HepG2 (cell line): ENCODE measurements at regions not wholly inside any gene's neighbourhood (a gene's known extent, or its start where the extent isn't known, plus 50 kb on each side); places are given as distances from the start of the nearest gene placed in this dataset.

Experiments used
- ATAC-seq: fragments of 200-7000 bp; cut with Tn5 transposase; 3 replicates; pipeline ENCODE4 v1.9.1; 2020; ENCODE audit warnings: mild to moderate bottlenecking, moderate library complexity
- BruUV-seq: library from RNA; stranded (reverse); fragments of 400-500 nt; replicated peaks from 2 replicates; lab custom pipeline; 2021; lab: Mats Ljungman, UMichigan
- CTCF ChIA-PET: fragments of 300-600 bp; formaldehyde crosslinking; extraction: SDS; loops from one replicate; lab custom pipeline; 2021; ENCODE audit warnings: low total read pairs, inconsistent platforms, low intra/inter-chr PET ratio; lab: Yijun Ruan, JAX
- POLR2A ChIA-PET: fragments of 350-600 bp; sonication (Branson Sonifier 250); formaldehyde crosslinking; loops from one replicate; lab custom pipeline; 2020; ENCODE audit warnings: antibody characterized with exemption, inconsistent platforms; lab: Yijun Ruan, JAX
- DNase-seq: peaks from one replicate; pipeline ENCODE4 v3.0.0-alpha.2; 2015; ENCODE audit warnings: low spot score
- FAIRE-seq: peaks from 3 replicates; lab custom pipeline; 2011; peaks lifted over from hg19 to GRCh38; lab: Jason Lieb, UNC
- H2AFZ ChIP-seq: one replicate; pipeline ENCODE4 v1.6.1; 2011; ENCODE audit warnings: low read length, inconsistent platforms
- H3K27ac ChIP-seq: fragments of 300-600 bp; 3 replicates; pipeline ENCODE4 v1.8.0; 2011; ENCODE audit warnings: mixed run types, mild to moderate bottlenecking, mixed read lengths, low read length, inconsistent platforms; ENCODE audit not compliant: insufficient read depth; ENCODE audit errors: extremely low read length
- H3K27me3 ChIP-seq, 2 experiments: fragments of 200-600 bp in 1 of 2; 2 replicates in 1 of 2; 3 replicates in 1 of 2; pipeline versions ENCODE4 v1.6.0 to v1.8.0; 2011; ENCODE audit warnings: low read length in 2 of 2, mild to moderate bottlenecking in 2 of 2, moderate library complexity in 2 of 2, inconsistent platforms in 1 of 2; ENCODE audit not compliant: insufficient read depth in 2 of 2, control insufficient read depth in 1 of 2
- H3K36me3 ChIP-seq, 2 experiments: fragments of 200-600 bp in 1 of 2; replicated peaks in 1 of 2; 2 replicates in 1 of 2; 3 replicates in 1 of 2; pipeline versions ENCODE4 v1.5.1 to v1.8.0; 2011; ENCODE audit warnings: low read length in 2 of 2, inconsistent platforms in 1 of 2; ENCODE audit not compliant: insufficient read depth in 2 of 2, control insufficient read depth in 1 of 2
- H3K4me1 ChIP-seq: 2 replicates; pipeline ENCODE4 v1.5.1; 2012; ENCODE audit warnings: low read length, inconsistent platforms; ENCODE audit not compliant: insufficient read depth
- H3K4me2 ChIP-seq: 2 replicates; pipeline ENCODE4 v1.6.0; 2011; ENCODE audit warnings: low read depth, low read length, inconsistent platforms
- H3K4me3 ChIP-seq, 3 experiments: fragments of 200-600 bp in 1 of 3; sonication (generic), shearing (Covaris generic) in 1 of 3; replicated peaks in 1 of 3; 2 replicates each; pipeline ENCODE4 v1.5.1; 2011 to 2016; ENCODE audit warnings: low read length in 3 of 3, inconsistent platforms in 2 of 3, low read depth in 2 of 3, mild to moderate bottlenecking in 2 of 3, control low read depth in 1 of 3, mixed read lengths in 1 of 3; ENCODE audit not compliant: insufficient read depth in 1 of 3
- H3K79me2 ChIP-seq: one replicate; pipeline ENCODE4 v1.6.1; 2011; ENCODE audit warnings: low read length, inconsistent platforms; ENCODE audit not compliant: insufficient read depth
- H3K9ac ChIP-seq: 2 replicates; pipeline ENCODE4 v1.6.0; 2011; ENCODE audit warnings: mild to moderate bottlenecking, low read depth, low read length, inconsistent platforms; ENCODE audit not compliant: insufficient read depth
- H3K9me3 ChIP-seq: 2 replicates; pipeline ENCODE4 v1.5.1; 2012; ENCODE audit warnings: mild to moderate bottlenecking, low read length
- H4K20me1 ChIP-seq: 2 replicates; pipeline ENCODE4 v1.6.0; 2011; ENCODE audit warnings: inconsistent platforms, mild to moderate bottlenecking, low read length, moderate library complexity; ENCODE audit not compliant: insufficient read depth
- AHR ChIP-seq: IDR thresholded peaks from 2 replicates; pipeline ENCODE4 v1.6.1; 2018; ENCODE audit warnings: missing genetic modification reagents, missing compliant biosample characterization
- EZH2 ChIP-seq: conservative IDR thresholded peaks from 2 replicates; pipeline ENCODE4 v1.6.1; 2012; ENCODE audit warnings: mild to moderate bottlenecking, low read depth, low read length, moderate library complexity
- KDM6A ChIP-seq: IDR thresholded peaks from 2 replicates; pipeline ENCODE4 v1.6.1; 2016; ENCODE audit warnings: low read depth
- NFATC3 ChIP-seq: sonication (generic); formaldehyde crosslinking; IDR thresholded peaks from 2 replicates; pipeline ENCODE4 v1.5.1; 2020; ENCODE audit warnings: mild to moderate bottlenecking, missing genetic modification reagents
- SUZ12 ChIP-seq: fragments of 150-350 bp; IDR thresholded peaks from 2 replicates; pipeline ENCODE4 v1.6.1; 2014; ENCODE audit warnings: low read depth, low read length
- ZNF256 ChIP-seq: sonication (generic); formaldehyde crosslinking; conservative IDR thresholded peaks from 2 replicates; pipeline ENCODE4 v1.4.0; 2020; ENCODE audit warnings: missing genetic modification reagents
- ZNF558 ChIP-seq: sonication (generic); formaldehyde crosslinking; IDR thresholded peaks from 2 replicates; pipeline ENCODE4 v1.9.0; 2022; ENCODE audit warnings: mild to moderate bottlenecking, missing genetic modification reagents, borderline replicate concordance
- WGBS: methylation state at CpG from one replicate; pipeline ENCODE4 v1.1.6; 2017; ENCODE audit warnings: low lambda C conversion rate; 5-methylcytosine and 5-hydroxymethylcytosine counted together
- in situ Hi-C: cut with HindIII; loops from 2 replicates; pipeline ENCODE4 v1.10.0; 2017; ENCODE audit warnings: low pct_unique_long_range_greater_than_20kb; ENCODE audit not compliant: extremely low pct_ligation_motif_present
- intact Hi-C: fragments of 100-400 bp; cut with micrococcal nuclease; formaldehyde crosslinking; loops from one replicate; pipeline ENCODE4 v1.10.0; 2022; ENCODE audit not compliant: unreplicated experiment
- TF ChIP-seq, protein P1 (sequence below): IDR thresholded peaks from 2 replicates; pipeline ENCODE4 v1.6.1; 2016
- TF ChIP-seq, protein P2 (sequence below): sonication (generic); formaldehyde crosslinking; IDR thresholded peaks from 2 replicates; pipeline ENCODE4 v1.4.0; 2020; ENCODE audit warnings: missing genetic modification reagents
- TF ChIP-seq, protein P3 (sequence below): sonication (generic); formaldehyde crosslinking; IDR thresholded peaks from 2 replicates; pipeline ENCODE4 v1.4.0; 2020; ENCODE audit warnings: missing genetic modification reagents, borderline replicate concordance
- TF ChIP-seq, protein P4 (sequence below): sonication (generic); formaldehyde crosslinking; conservative IDR thresholded peaks from 2 replicates; pipeline ENCODE4 v1.4.0; 2020; ENCODE audit warnings: mild to moderate bottlenecking, missing genetic modification reagents, moderate library complexity

DNA sequence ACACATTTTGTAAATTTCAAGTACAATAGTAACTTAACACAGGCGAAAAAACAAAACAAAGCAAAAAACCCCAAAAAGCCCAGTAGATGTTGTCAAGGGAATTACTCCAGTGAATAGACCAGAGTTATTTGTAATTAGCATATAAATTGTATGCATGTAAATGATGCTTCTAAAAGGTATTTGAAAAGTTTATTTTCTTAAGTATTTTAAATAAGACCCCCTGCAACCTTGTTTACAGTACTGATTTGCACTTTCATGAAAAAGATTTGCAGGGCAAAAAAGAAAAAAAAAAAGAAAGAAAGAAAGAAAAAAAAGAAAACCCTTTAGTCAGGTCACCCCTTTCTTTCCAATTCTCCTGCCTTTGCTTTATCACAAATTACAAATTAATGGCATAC is 372.3 kb upstream of the IRX2 start:
- intact Hi-C loops (no loop called here), in situ Hi-C loops (no loop called here)
- DNase-seq (no peak), ATAC-seq (no peak), FAIRE-seq (no peak)
- Histone ChIP-seq H3K27me3 (peaks cover 2 to 4% of the 10 kb centered on the region in 2 experiments; a peak in 2 of 5 replicates), H3K36me3 (no peaks in the 10 kb centered on the region), H3K9ac (no peak overlapping the region), H3K9me3 (no peaks in the 10 kb centered on the region), H3K4me1 (no peaks in the 10 kb centered on the region), H3K4me3 (no peak overlapping the region), H2AFZ (no peak overlapping the region), H4K20me1 (no peaks in the 10 kb centered on the region), H3K79me2 (no peaks in the 10 kb centered on the region), H3K27ac (no peak overlapping the region), H3K4me2 (no peak overlapping the region)
- CTCF ChIA-PET = no interaction called here
- POLR2A ChIA-PET = no interaction called here
- no TSS peak for BruUV-seq
- TF ChIP-seq EZH2 (no peak), NFATC3 (CRISPR knock-in tag) (no peak), ZNF256 (CRISPR knock-in tag) (no peak), KDM6A (CRISPR knock-in tag) (no peak), AHR (CRISPR knock-in tag) (no peak), SUZ12 (no peak), ZNF558 (CRISPR knock-in tag) (no peak)
- TF ChIP-seq, protein P1, sequence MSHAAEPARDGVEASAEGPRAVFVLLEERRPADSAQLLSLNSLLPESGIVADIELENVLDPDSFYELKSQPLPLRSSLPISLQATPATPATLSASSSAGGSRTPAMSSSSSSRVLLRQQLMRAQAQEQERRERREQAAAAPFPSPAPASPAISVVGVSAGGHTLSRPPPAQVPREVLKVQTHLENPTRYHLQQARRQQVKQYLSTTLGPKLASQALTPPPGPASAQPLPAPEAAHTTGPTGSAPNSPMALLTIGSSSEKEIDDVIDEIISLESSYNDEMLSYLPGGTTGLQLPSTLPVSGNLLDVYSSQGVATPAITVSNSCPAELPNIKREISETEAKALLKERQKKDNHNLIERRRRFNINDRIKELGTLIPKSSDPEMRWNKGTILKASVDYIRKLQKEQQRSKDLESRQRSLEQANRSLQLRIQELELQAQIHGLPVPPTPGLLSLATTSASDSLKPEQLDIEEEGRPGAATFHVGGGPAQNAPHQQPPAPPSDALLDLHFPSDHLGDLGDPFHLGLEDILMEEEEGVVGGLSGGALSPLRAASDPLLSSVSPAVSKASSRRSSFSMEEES = no peak
- TF ChIP-seq, protein P2, sequence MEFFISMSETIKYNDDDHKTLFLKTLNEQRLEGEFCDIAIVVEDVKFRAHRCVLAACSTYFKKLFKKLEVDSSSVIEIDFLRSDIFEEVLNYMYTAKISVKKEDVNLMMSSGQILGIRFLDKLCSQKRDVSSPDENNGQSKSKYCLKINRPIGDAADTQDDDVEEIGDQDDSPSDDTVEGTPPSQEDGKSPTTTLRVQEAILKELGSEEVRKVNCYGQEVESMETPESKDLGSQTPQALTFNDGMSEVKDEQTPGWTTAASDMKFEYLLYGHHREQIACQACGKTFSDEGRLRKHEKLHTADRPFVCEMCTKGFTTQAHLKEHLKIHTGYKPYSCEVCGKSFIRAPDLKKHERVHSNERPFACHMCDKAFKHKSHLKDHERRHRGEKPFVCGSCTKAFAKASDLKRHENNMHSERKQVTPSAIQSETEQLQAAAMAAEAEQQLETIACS (CRISPR knock-in tag) = no peak
- TF ChIP-seq, protein P3, sequence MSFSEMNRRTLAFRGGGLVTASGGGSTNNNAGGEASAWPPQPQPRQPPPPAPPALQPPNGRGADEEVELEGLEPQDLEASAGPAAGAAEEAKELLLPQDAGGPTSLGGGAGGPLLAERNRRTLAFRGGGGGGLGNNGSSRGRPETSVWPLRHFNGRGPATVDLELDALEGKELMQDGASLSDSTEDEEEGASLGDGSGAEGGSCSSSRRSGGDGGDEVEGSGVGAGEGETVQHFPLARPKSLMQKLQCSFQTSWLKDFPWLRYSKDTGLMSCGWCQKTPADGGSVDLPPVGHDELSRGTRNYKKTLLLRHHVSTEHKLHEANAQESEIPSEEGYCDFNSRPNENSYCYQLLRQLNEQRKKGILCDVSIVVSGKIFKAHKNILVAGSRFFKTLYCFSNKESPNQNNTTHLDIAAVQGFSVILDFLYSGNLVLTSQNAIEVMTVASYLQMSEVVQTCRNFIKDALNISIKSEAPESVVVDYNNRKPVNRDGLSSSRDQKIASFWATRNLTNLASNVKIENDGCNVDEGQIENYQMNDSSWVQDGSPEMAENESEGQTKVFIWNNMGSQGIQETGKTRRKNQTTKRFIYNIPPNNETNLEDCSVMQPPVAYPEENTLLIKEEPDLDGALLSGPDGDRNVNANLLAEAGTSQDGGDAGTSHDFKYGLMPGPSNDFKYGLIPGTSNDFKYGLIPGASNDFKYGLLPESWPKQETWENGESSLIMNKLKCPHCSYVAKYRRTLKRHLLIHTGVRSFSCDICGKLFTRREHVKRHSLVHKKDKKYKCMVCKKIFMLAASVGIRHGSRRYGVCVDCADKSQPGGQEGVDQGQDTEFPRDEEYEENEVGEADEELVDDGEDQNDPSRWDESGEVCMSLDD (CRISPR knock-in tag) = no peak
- TF ChIP-seq, protein P4, sequence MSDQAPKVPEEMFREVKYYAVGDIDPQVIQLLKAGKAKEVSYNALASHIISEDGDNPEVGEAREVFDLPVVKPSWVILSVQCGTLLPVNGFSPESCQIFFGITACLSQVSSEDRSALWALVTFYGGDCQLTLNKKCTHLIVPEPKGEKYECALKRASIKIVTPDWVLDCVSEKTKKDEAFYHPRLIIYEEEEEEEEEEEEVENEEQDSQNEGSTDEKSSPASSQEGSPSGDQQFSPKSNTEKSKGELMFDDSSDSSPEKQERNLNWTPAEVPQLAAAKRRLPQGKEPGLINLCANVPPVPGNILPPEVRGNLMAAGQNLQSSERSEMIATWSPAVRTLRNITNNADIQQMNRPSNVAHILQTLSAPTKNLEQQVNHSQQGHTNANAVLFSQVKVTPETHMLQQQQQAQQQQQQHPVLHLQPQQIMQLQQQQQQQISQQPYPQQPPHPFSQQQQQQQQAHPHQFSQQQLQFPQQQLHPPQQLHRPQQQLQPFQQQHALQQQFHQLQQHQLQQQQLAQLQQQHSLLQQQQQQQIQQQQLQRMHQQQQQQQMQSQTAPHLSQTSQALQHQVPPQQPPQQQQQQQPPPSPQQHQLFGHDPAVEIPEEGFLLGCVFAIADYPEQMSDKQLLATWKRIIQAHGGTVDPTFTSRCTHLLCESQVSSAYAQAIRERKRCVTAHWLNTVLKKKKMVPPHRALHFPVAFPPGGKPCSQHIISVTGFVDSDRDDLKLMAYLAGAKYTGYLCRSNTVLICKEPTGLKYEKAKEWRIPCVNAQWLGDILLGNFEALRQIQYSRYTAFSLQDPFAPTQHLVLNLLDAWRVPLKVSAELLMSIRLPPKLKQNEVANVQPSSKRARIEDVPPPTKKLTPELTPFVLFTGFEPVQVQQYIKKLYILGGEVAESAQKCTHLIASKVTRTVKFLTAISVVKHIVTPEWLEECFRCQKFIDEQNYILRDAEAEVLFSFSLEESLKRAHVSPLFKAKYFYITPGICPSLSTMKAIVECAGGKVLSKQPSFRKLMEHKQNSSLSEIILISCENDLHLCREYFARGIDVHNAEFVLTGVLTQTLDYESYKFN (CRISPR knock-in tag) = no peak
- 0% methylated on average over 1 of the region's 1 CpG for WGBS
